H1 (cell line): ENCODE measurements at regions not wholly inside any gene's neighbourhood (a gene's known extent, or its start where the extent isn't known, plus 50 kb on each side); places are given as distances from the start of the nearest gene placed in this dataset.

Experiments
- CTCF ChIA-PET: fragments of 300-600 bp; sonication (Branson Sonifier 250); formaldehyde crosslinking; loops from one replicate; lab custom pipeline; 2021; ENCODE audit not compliant: partially characterized antibody; lab: Charles Lee
- POLR2A ChIA-PET: fragments of 300-600 bp; sonication (Branson Sonifier 250); formaldehyde crosslinking; loops from one replicate; lab custom pipeline; 2021; ENCODE audit warnings: inconsistent platforms; ENCODE audit not compliant: partially characterized antibody; lab: Charles Lee
- DNase-seq, 2 experiments: peaks; one replicate each; pipeline versions ENCODE4 v3.0.0 to v3.0.0-alpha.2; 2010 to 2022; ENCODE audit warnings: low spot score in 2 of 2, low read depth in 1 of 2, mixed read lengths in 1 of 2
- FAIRE-seq: peaks from 2 replicates; lab custom pipeline; 2011; peaks lifted over from hg19 to GRCh38; lab: Jason Lieb, UNC
- H2AFZ ChIP-seq: 2 replicates; pipeline ENCODE4 v1.8.1; 2012; ENCODE audit warnings: low read length, inconsistent platforms
- H2AK5ac ChIP-seq: 2 replicates; pipeline ENCODE4 v1.6.1; 2013; ENCODE audit warnings: low read depth, low read length
- H2BK120ac ChIP-seq: replicated peaks from 2 replicates; pipeline ENCODE3; 2013; ENCODE audit warnings: low read depth, low read length, inconsistent platforms
- H2BK12ac ChIP-seq: 2 replicates; pipeline ENCODE4 v1.6.1; 2013; ENCODE audit warnings: low read depth, low read length
- H2BK15ac ChIP-seq: 2 replicates; pipeline ENCODE4 v1.6.1; 2013; ENCODE audit warnings: low read length
- H2BK20ac ChIP-seq: 2 replicates; pipeline ENCODE4 v1.6.1; 2013; ENCODE audit warnings: low read length
- H2BK5ac ChIP-seq: 2 replicates; pipeline ENCODE4 v1.6.1; 2013; ENCODE audit warnings: low read depth, low read length
- H3K14ac ChIP-seq: 2 replicates; pipeline ENCODE4 v1.6.1; 2013; ENCODE audit warnings: inconsistent platforms; ENCODE audit not compliant: insufficient read length
- H3K18ac ChIP-seq: 2 replicates; pipeline ENCODE4 v1.6.1; 2013; ENCODE audit warnings: low read length; ENCODE audit errors: extremely low read depth
- H3K23ac ChIP-seq: 2 replicates; pipeline ENCODE4 v1.6.1; 2013; ENCODE audit warnings: inconsistent platforms; ENCODE audit not compliant: insufficient read length
- H3K23me2 ChIP-seq: 2 replicates; pipeline ENCODE4 v1.6.1; 2013; ENCODE audit warnings: low read depth, low read length
- H3K27ac ChIP-seq: 2 replicates; pipeline ENCODE4 v1.6.1; 2011; ENCODE audit warnings: low read depth, low read length, inconsistent platforms
- H3K27me3 ChIP-seq, 4 experiments: replicated peaks in 1 of 4; 1 replicate in 1 of 4; 2 replicates in 3 of 4; pipeline versions ENCODE4 v1.6.1 to v1.8.1; 2011 to 2013; ENCODE audit warnings: low read length in 3 of 4, mild to moderate bottlenecking in 3 of 4, inconsistent platforms in 2 of 4, mixed read lengths in 2 of 4, moderate library complexity in 1 of 4; ENCODE audit not compliant: control insufficient read depth in 3 of 4, insufficient read depth in 3 of 4; ENCODE audit errors: extremely low read depth in 1 of 4
- H3K36me3 ChIP-seq, 4 experiments: 2 replicates each; pipeline versions ENCODE4 v1.6.1 to v1.8.1; 2011 to 2013; ENCODE audit warnings: mild to moderate bottlenecking in 4 of 4, low read length in 3 of 4, moderate library complexity in 2 of 4, control low read depth in 1 of 4, inconsistent platforms in 1 of 4; ENCODE audit not compliant: insufficient read depth in 4 of 4, control insufficient read depth in 2 of 4
- H3K4ac ChIP-seq: replicated peaks from 2 replicates; pipeline ENCODE3; 2013; ENCODE audit warnings: low read length, low read depth, mixed read lengths, inconsistent platforms; ENCODE audit not compliant: insufficient read length
- H3K4me1 ChIP-seq, 4 experiments: replicated peaks in 1 of 4; 1 replicate in 1 of 4; 2 replicates in 3 of 4; pipeline versions ENCODE4 v1.6.1 to v1.8.1; 2011 to 2013; ENCODE audit warnings: low read length in 3 of 4, inconsistent platforms in 2 of 4, mixed read lengths in 1 of 4; ENCODE audit not compliant: insufficient read depth in 4 of 4, control insufficient read depth in 3 of 4
- H3K4me2 ChIP-seq, 2 experiments: 2 replicates each; pipeline versions ENCODE4 v1.6.1 to v1.8.1; 2011 to 2013; ENCODE audit warnings: low read depth in 2 of 2, low read length in 2 of 2, control low read depth in 1 of 2, inconsistent platforms in 1 of 2, mild to moderate bottlenecking in 1 of 2; ENCODE audit not compliant: insufficient read depth in 1 of 2
- H3K4me3 ChIP-seq, 4 experiments: fragments of 200-600, 300-600 bp in 1 of 4; sonication (generic), shearing (Covaris generic), sonication (Bioruptor Twin) in 1 of 4; 2 replicates each; pipeline versions ENCODE4 v1.5.1 to v1.8.1; 2011 to 2016; ENCODE audit warnings: low read length in 4 of 4, low read depth in 3 of 4, control low read depth in 2 of 4, inconsistent platforms in 2 of 4, mild to moderate bottlenecking in 2 of 4, mixed read lengths in 1 of 4, moderate library complexity in 1 of 4; ENCODE audit not compliant: insufficient read depth in 2 of 4; ENCODE audit errors: extremely low read depth in 1 of 4
- H3K56ac ChIP-seq: replicated peaks from 2 replicates; pipeline ENCODE3; 2013; ENCODE audit warnings: low read depth, mild to moderate bottlenecking, mixed read lengths, low read length, inconsistent platforms; ENCODE audit not compliant: insufficient read length
- H3K79me1 ChIP-seq: 2 replicates; pipeline ENCODE4 v1.6.1; 2013; ENCODE audit warnings: low read depth, low read length, control low read depth
- H3K79me2 ChIP-seq, 2 experiments: 2 replicates each; pipeline versions ENCODE4 v1.6.1 to v1.8.1; 2012 to 2013; ENCODE audit warnings: low read length in 2 of 2, mild to moderate bottlenecking in 2 of 2, inconsistent platforms in 1 of 2; ENCODE audit not compliant: insufficient read depth in 2 of 2, control insufficient read depth in 1 of 2
- H3K9ac ChIP-seq, 4 experiments: replicated peaks in 1 of 4; 1 replicate in 1 of 4; 2 replicates in 3 of 4; pipeline versions ENCODE4 v1.6.1 to v1.8.1; 2011 to 2013; ENCODE audit warnings: low read depth in 3 of 4, low read length in 3 of 4, control low read depth in 2 of 4, mild to moderate bottlenecking in 2 of 4, moderate library complexity in 2 of 4, inconsistent platforms in 1 of 4; ENCODE audit errors: extremely low read depth in 1 of 4
- H3K9me3 ChIP-seq, 2 experiments: 2 replicates each; pipeline versions ENCODE4 v1.6.1 to v1.8.1; 2012 to 2013; ENCODE audit warnings: mild to moderate bottlenecking in 2 of 2, moderate library complexity in 2 of 2, control low read depth in 1 of 2, inconsistent platforms in 1 of 2, low read depth in 1 of 2, low read length in 1 of 2, mixed read lengths in 1 of 2; ENCODE audit not compliant: insufficient read depth in 2 of 2
- H4K20me1 ChIP-seq, 2 experiments: replicated peaks in 1 of 2; 2 replicates each; pipeline versions ENCODE3 to v1.8.1; 2011 to 2013; ENCODE audit warnings: inconsistent platforms in 2 of 2, low read length in 2 of 2, mild to moderate bottlenecking in 1 of 2; ENCODE audit not compliant: insufficient read depth in 2 of 2, control insufficient read depth in 1 of 2
- H4K5ac ChIP-seq: 2 replicates; pipeline ENCODE4 v1.6.1; 2013; ENCODE audit warnings: low read length, low read depth, mixed read lengths, inconsistent platforms; ENCODE audit not compliant: insufficient read length
- H4K8ac ChIP-seq: 2 replicates; pipeline ENCODE4 v1.8.0; 2013; ENCODE audit warnings: mild to moderate bottlenecking, moderate library complexity, low read length, inconsistent platforms; ENCODE audit not compliant: insufficient read depth; ENCODE audit errors: extremely low read depth
- H4K91ac ChIP-seq: replicated peaks from 2 replicates; pipeline ENCODE3; 2013; ENCODE audit warnings: low read length, mixed read lengths, inconsistent platforms; ENCODE audit not compliant: insufficient read length
- ATF3 ChIP-seq: IDR thresholded peaks from 2 replicates; pipeline ENCODE4 v1.6.1; 2011; ENCODE audit warnings: low read depth, mild to moderate bottlenecking, low read length; ENCODE audit not compliant: insufficient read depth
- BACH1 ChIP-seq: IDR thresholded peaks from 2 replicates; pipeline ENCODE4 v1.6.1; 2012; ENCODE audit warnings: low read length, improper control_type of control experiment
- MAX ChIP-seq: IDR thresholded peaks from 2 replicates; pipeline ENCODE4 v1.6.1; 2012; ENCODE audit warnings: inconsistent platforms
- RXRA ChIP-seq: IDR thresholded peaks from 2 replicates; pipeline ENCODE4 v1.6.1; 2011; ENCODE audit warnings: low read depth, mild to moderate bottlenecking, low read length, moderate library complexity; ENCODE audit not compliant: insufficient read depth
- TEAD4 ChIP-seq: IDR thresholded peaks from 2 replicates; pipeline ENCODE4 v1.6.1; 2012; ENCODE audit warnings: low read depth, low read length, inconsistent platforms, mixed read lengths
- WGBS, 2 experiments: shearing (Covaris generic) in 1 of 2; methylation state at CpG; one replicate each; pipeline versions ENCODE4 v1.1.6 to v1.1.7; 2013 to 2015; ENCODE audit warnings: low lambda C conversion rate in 2 of 2, mixed read lengths in 2 of 2, inconsistent platforms in 1 of 2, low coverage in 1 of 2, missing lambda C conversion rate in 1 of 2; ENCODE audit not compliant: insufficient replicate concordance in 2 of 2, insufficient coverage in 1 of 2, insufficient read length in 1 of 2; ENCODE audit errors: extremely low coverage in 1 of 2, missing lambda C conversion rate in 1 of 2; 5-methylcytosine and 5-hydroxymethylcytosine counted together

GRCh38 chr4:116223040-116223732 lies 862.2 kb downstream of the TRAM1L1 start:
- no peak for DNase-seq
- Histone ChIP-seq H2BK120ac (no peak overlapping the region), H3K36me3 (no peaks in the 10 kb centered on the region), H4K20me1 (no peaks in the 10 kb centered on the region), H3K9me3 (no peaks in the 10 kb centered on the region), H2AFZ (no peak overlapping the region), H3K4me2 (no peak overlapping the region), H3K79me1 (no peaks in the 10 kb centered on the region), H2BK5ac (no peak overlapping the region), H2BK20ac (no peak overlapping the region), H3K79me2 (no peaks in the 10 kb centered on the region), H3K27ac (no peak overlapping the region), H3K4me3 (no peak overlapping the region), H3K18ac (no peak overlapping the region), H3K56ac (no peak overlapping the region), H2BK12ac (no peak overlapping the region), H3K4ac (no peak overlapping the region), H3K27me3 (no peaks in the 10 kb centered on the region), H2BK15ac (no peak overlapping the region), H4K91ac (no peak overlapping the region), H3K4me1 (no peaks in the 10 kb centered on the region), H3K9ac (no peak overlapping the region), H2AK5ac (no peak overlapping the region), H3K14ac (no peak overlapping the region), H4K8ac (no peak overlapping the region), H3K23me2 (no peaks in the 10 kb centered on the region), H3K23ac (no peak overlapping the region), H4K5ac (no peak overlapping the region)
- ChIA-PET CTCF (interaction anchor here (0.7 kb wide), 1 partner anchor 11 kb away, joined by 3 read pairs; no protein-coding TSS in a partner anchor), POLR2A (no interaction called here)
- TF ChIP-seq RXRA (no peak), ATF3 (no peak), MAX (no peak), BACH1 (no peak), TEAD4 (no peak)
- no peak for FAIRE-seq
- 85% methylated on average over 8 of the region's 8 CpGs; no CpG with 5 or more reads in 1 of the 2 experiments for WGBS, 2 experiments
